Activated gamma-delta T cell treated with anti-CD3 and anti-CD28 coated beads, Interleukin-2, amount 50 U/mL, for 16 hours (primary cell): ENCODE measurements at regions not wholly inside any gene's neighbourhood (a gene's known extent, or its start where the extent isn't known, plus 50 kb on each side); places are given as distances from the start of the nearest gene placed in this dataset.
"Not testable (repeated sequence)": the region's sequence is repeated elsewhere in the genome, so short reads cannot be mapped to it uniquely, and the experiment has no call there.

Experiments used
- DNase-seq: peaks from one replicate; pipeline ENCODE4 v3.0.0-alpha.2; 2020; ENCODE audit warnings: low read depth

GRCh38 chr9:105978336-105978735 is 284.0 kb downstream of the TMEM38B start:
- DNase-seq, result no peak

- DNase-seq, result no peak
Observed at GRCh38 chr9:105978826-105979225, 284.5 kb downstream of the TMEM38B start.

GRCh38 chr9:105979290-105979689 is 284.9 kb downstream of the TMEM38B start:
- no peak for DNase-seq

GRCh38 chr9:105984714-105985113 is 290.4 kb downstream of the TMEM38B start:
- DNase-seq, result no peak

- no peak for DNase-seq
Observed at GRCh38 chr9:105993116-105993854, 298.9 kb downstream of the TMEM38B start.

GRCh38 chr9:105993921-105994715 is 299.8 kb downstream of the TMEM38B start:
- no peak for DNase-seq

- DNase-seq, result no peak
Observed at GRCh38 chr9:105994970-105995369, 300.6 kb downstream of the TMEM38B start.

GRCh38 chr9:106017198-106017740 is 322.9 kb downstream of the TMEM38B start:
- no peak for DNase-seq

- DNase-seq, result no peak
Observed at GRCh38 chr9:106019039-106019680, 324.8 kb downstream of the TMEM38B start.

- DNase-seq, result no peak
Observed at GRCh38 chr9:106019702-106020101, 325.4 kb downstream of the TMEM38B start.

- no peak for DNase-seq
Observed at GRCh38 chr9:106020186-106020585, 325.8 kb downstream of the TMEM38B start.

GRCh38 chr9:106023455-106023854 is 329.1 kb downstream of the TMEM38B start:
- no peak for DNase-seq

GRCh38 chr9:106025453-106025852 is 331.1 kb downstream of the TMEM38B start:
- DNase-seq, result no peak

GRCh38 chr9:106030146-106030545 is 335.8 kb downstream of the TMEM38B start:
- DNase-seq, result not testable (repeated sequence)

- DNase-seq, result no peak
Observed at GRCh38 chr9:106032978-106033377, 338.6 kb downstream of the TMEM38B start.

- DNase-seq, result no peak
Observed at GRCh38 chr9:106035806-106036205, 341.5 kb downstream of the TMEM38B start.

- no peak for DNase-seq
Observed at GRCh38 chr9:106038266-106039001, 344.1 kb downstream of the TMEM38B start.

- DNase-seq, result no peak
Observed at GRCh38 chr9:106039151-106039935, 345.0 kb downstream of the TMEM38B start.

GRCh38 chr9:106041920-106042319 is 347.6 kb downstream of the TMEM38B start:
- DNase-seq, result not testable (repeated sequence)

- no peak for DNase-seq
Observed at GRCh38 chr9:106051545-106051944, 357.2 kb downstream of the TMEM38B start.

GRCh38 chr9:106052166-106052565 is 357.8 kb downstream of the TMEM38B start:
- no peak for DNase-seq
